Thyroid gland (tissue), 4 donors: ENCODE measurements at regions not wholly inside any gene's neighbourhood (a gene's known extent, or its start where the extent isn't known, plus 50 kb on each side); places are given as distances from the start of the nearest gene placed in this dataset.

ENCODE experiments used
- CTCF ChIP-seq, 6 experiments: fragments of 200-600 bp in 3 of 6; fragments of 450-650 bp in 3 of 6; sonication (generic) in 3 of 6; IDR thresholded peaks; one replicate each; pipeline ENCODE4 v1.5.1; 2016 to 2019; ENCODE audit warnings: antibody characterized with exemption in 6 of 6, mild to moderate bottlenecking in 2 of 6, inconsistent platforms in 1 of 6, moderate library complexity in 1 of 6
- POLR2A ChIP-seq, 2 donors: fragments of 450-650 bp; IDR thresholded peaks; one replicate each; pipeline ENCODE4 v1.6.1; 2017; ENCODE audit warnings: antibody characterized with exemption in 2 of 2, mild to moderate bottlenecking in 2 of 2, moderate library complexity in 1 of 2

GRCh38 chr4:65773636-65774035 lies 103.3 kb upstream of the EPHA5 start:
- no peak for TF ChIP-seq POLR2A (IDR thresholded peaks at IDR 0.05)
- no peak for TF ChIP-seq CTCF (IDR thresholded peaks at IDR 0.05)
